ENCODE measurements at regions not wholly inside any gene's neighbourhood (a gene's known extent, or its start where the extent isn't known, plus 50 kb on each side); places are given as distances from the start of the nearest gene placed in this dataset.

- TF ChIP-seq CTCF (IDR thresholded peaks at IDR 0.05), result no peak
- no peak for TF ChIP-seq POLR2A (IDR thresholded peaks at IDR 0.05)
Observed at GRCh38 chr5:75965292-75965691, 117.9 kb upstream of the SV2C start.
